WTC11 (cell line): ENCODE measurements at regions not wholly inside any gene's neighbourhood (a gene's known extent, or its start where the extent isn't known, plus 50 kb on each side); places are given as distances from the start of the nearest gene placed in this dataset.
"Not testable (repeated sequence)": the region's sequence is repeated elsewhere in the genome, so short reads cannot be mapped to it uniquely, and the experiment has no call there.

ENCODE experiments used
- TF ChIP-seq, protein P1 (sequence below): sonication (generic); formaldehyde crosslinking; IDR thresholded peaks from 2 replicates; pipeline ENCODE4 v1.8.1; 2023; ENCODE audit warnings: mild to moderate bottlenecking, missing genetic modification reagents, moderate library complexity
- TF ChIP-seq, protein P2 (sequence below): fragments of 200-600 bp; IDR thresholded peaks from 2 replicates; pipeline ENCODE4 v1.8.0; 2022; ENCODE audit warnings: antibody characterized with exemption
- TF ChIP-seq, protein P3 (sequence below): sonication (generic); formaldehyde crosslinking; IDR thresholded peaks from 2 replicates; pipeline ENCODE4 v1.8.1; 2022; ENCODE audit warnings: low read depth, mild to moderate bottlenecking, moderate library complexity, missing genetic modification reagents, borderline replicate concordance

DNA sequence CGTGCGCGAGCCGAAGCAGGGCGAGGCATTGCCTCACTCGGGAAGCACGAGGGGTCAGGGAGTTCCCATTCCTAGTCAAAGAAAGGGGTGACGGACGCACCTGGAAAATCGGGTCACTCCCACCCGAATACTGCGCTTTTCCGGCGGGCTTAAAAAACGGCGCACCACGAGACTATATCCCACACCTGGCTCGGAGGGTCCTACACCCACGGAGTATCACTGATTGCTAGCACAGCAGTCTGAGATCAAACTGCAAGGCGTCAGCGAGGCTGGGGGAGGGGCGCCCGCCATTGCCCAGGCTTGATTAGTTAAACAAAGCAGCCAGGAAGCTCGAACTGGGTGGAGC lies 520.0 kb upstream of the GRM7 start:
- TF ChIP-seq, protein P1, sequence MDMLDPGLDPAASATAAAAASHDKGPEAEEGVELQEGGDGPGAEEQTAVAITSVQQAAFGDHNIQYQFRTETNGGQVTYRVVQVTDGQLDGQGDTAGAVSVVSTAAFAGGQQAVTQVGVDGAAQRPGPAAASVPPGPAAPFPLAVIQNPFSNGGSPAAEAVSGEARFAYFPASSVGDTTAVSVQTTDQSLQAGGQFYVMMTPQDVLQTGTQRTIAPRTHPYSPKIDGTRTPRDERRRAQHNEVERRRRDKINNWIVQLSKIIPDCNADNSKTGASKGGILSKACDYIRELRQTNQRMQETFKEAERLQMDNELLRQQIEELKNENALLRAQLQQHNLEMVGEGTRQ = not testable (repeated sequence)
- TF ChIP-seq, protein P2, sequence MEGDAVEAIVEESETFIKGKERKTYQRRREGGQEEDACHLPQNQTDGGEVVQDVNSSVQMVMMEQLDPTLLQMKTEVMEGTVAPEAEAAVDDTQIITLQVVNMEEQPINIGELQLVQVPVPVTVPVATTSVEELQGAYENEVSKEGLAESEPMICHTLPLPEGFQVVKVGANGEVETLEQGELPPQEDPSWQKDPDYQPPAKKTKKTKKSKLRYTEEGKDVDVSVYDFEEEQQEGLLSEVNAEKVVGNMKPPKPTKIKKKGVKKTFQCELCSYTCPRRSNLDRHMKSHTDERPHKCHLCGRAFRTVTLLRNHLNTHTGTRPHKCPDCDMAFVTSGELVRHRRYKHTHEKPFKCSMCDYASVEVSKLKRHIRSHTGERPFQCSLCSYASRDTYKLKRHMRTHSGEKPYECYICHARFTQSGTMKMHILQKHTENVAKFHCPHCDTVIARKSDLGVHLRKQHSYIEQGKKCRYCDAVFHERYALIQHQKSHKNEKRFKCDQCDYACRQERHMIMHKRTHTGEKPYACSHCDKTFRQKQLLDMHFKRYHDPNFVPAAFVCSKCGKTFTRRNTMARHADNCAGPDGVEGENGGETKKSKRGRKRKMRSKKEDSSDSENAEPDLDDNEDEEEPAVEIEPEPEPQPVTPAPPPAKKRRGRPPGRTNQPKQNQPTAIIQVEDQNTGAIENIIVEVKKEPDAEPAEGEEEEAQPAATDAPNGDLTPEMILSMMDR = not testable (repeated sequence)
- TF ChIP-seq, protein P3, sequence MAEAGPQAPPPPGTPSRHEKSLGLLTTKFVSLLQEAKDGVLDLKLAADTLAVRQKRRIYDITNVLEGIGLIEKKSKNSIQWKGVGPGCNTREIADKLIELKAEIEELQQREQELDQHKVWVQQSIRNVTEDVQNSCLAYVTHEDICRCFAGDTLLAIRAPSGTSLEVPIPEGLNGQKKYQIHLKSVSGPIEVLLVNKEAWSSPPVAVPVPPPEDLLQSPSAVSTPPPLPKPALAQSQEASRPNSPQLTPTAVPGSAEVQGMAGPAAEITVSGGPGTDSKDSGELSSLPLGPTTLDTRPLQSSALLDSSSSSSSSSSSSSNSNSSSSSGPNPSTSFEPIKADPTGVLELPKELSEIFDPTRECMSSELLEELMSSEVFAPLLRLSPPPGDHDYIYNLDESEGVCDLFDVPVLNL (CRISPR knock-in tag) = not testable (repeated sequence)
